ENCODE measurements at regions not wholly inside any gene's neighbourhood (a gene's known extent, or its start where the extent isn't known, plus 50 kb on each side); places are given as distances from the start of the nearest gene placed in this dataset.

DNA sequence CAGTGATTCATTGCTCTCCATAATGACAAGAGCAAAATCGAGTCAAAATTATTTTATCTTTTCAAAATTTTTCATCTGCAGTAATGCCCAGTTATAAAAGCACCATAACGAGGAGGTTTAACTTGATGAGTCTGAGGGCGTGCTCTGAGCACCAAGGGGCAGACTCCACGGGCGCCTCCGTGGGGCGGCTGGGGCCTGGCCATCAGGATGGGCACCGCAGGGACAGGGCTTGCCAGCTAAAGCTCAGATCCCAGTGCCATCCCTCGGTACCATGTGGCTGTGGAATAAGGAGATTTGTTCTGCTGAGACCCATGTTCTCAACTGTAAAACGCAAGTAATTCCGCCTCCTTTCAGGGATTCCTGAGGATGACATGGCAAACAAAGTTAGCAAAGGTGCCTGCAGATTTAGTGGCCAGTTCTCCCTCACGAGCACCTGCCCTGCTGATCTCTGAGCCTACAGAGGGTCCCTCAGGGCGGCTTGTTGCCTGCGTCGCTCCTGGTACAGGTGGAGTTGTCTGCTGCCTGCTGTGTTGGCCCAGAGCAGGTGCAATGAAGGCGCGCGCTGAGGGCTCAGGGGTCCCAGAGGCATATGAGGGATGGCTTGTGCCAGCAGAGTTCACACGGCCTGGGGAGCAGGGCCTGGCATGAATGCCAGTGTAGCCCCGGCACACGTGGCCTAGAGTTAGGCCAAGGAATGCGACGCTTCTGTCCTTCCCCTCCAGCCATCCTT, 584.4 kb downstream of the TCERG1L start:
- Histone ChIP-seq H3K27me3 (no peaks in the 10 kb centered on the region), H3K27ac (no peak overlapping the region), H3K9me3 (no peaks in the 10 kb centered on the region), H3K4me1 (ENCODE audit: insufficient read depth) (no peaks in the 10 kb centered on the region), H3K4me3 (no peak overlapping the region), H3K36me3 (no peaks in the 10 kb centered on the region)
- TF ChIP-seq POLR2A (IDR thresholded peaks at IDR 0.05) (no peak), EP300 (IDR thresholded peaks at IDR 0.05) (no peak), CTCF (IDR thresholded peaks at IDR 0.05) (no peak)
- intact Hi-C loops (cut with DNase I): no loop called here
- WGBS, 3 donors: 79 to 83% (median 82%) methylated on average over 23 of the region's 23 CpGs
- no peak for DNase-seq

DNA sequence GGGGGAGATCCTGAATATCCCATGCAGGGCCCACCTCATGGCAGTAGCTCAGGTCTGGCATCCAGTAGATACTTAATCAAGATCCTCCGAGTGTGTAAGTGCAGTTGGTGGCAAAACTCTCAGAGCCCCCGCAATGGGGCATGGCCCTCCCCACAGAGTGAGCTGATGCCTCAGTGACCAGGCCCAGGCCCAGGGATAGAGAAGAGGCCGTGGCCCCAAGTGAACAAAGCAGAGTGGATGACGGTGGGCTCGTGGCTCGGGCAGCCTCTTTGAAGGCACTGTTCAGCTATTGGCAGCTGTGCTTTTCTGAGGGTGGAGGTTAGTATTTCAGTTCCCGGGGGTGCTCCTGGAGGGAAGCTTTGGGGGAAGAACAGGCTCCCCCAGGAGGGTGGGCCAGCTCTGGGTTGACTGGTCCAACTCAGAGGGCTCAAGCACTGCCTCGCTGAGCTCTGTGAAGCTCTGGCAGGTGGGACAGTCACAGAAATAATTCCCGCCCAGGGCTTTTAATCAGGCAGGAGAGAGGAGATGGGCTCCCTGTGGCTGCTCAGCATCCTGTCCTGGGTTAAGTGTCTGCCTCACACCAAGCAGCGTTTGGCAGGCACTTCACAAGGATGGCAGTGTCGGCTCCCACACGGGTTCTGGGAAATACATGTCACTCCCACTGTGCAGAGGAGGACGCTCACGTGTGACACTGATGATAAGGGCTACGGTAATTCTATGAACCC, 583.6 kb downstream of the TCERG1L start:
- TF ChIP-seq CTCF (IDR thresholded peaks at IDR 0.05): no peak
- TF ChIP-seq EP300 (IDR thresholded peaks at IDR 0.05): no peak
- TF ChIP-seq POLR2A (IDR thresholded peaks at IDR 0.05): no peak
- no peaks in the 10 kb centered on the region for H3K36me3 ChIP-seq
- H3K4me1 ChIP-seq (ENCODE audit: insufficient read depth): no peaks in the 10 kb centered on the region
- H3K4me3 ChIP-seq: no peak overlapping the region
- no peaks in the 10 kb centered on the region for H3K9me3 ChIP-seq
- intact Hi-C loops (cut with DNase I): no loop called here
- H3K27ac ChIP-seq: no peak overlapping the region
- H3K27me3 ChIP-seq: no peaks in the 10 kb centered on the region
- 52 to 58% (median 52%) methylated on average over 15 of the region's 15 CpGs for WGBS, 3 donors
- DNase-seq: no peak

- no peaks in the 10 kb centered on the region for H3K9me3 ChIP-seq
- no peak for DNase-seq
- H3K27me3 ChIP-seq: no peaks in the 10 kb centered on the region
- 53 to 73% (median 72%) methylated on average over 21 to 23 of the region's 23 CpGs for WGBS, 3 donors
- H3K4me3 ChIP-seq: no peak overlapping the region
- H3K27ac ChIP-seq: no peak overlapping the region
- no peaks in the 10 kb centered on the region for H3K36me3 ChIP-seq
- TF ChIP-seq EP300 (IDR thresholded peaks at IDR 0.05) (no peak), POLR2A (IDR thresholded peaks at IDR 0.05) (no peak), CTCF (IDR thresholded peaks at IDR 0.05) (no peak)
- no peaks in the 10 kb centered on the region for H3K4me1 ChIP-seq (ENCODE audit: insufficient read depth)
- intact Hi-C loops (cut with DNase I): no loop called here
Observed at GRCh38 chr10:130728531-130729215, 582.8 kb downstream of the TCERG1L start.

DNA sequence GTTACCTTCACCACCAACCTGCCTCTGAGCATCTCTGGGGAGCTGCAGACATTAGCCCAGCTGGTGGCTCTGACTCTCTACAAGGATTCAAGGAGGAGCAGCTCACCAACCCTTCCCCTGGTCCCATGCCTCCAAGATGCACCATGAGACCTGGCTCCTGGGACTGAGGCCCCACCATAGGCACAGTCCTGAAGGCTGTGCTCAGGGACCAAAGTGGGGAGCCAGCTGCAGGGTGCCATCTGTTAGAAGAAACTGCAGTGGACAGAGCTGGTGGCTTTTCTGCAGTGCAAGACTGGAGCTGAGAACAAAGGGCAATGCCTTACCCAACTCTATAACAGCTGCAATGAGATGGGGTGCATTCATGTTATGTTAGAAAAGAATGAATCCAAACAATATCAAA, 581.6 kb downstream of the TCERG1L start:
- Histone ChIP-seq H3K9me3 (no peaks in the 10 kb centered on the region), H3K36me3 (no peaks in the 10 kb centered on the region), H3K4me3 (no peak overlapping the region), H3K4me1 (ENCODE audit: insufficient read depth) (no peaks in the 10 kb centered on the region), H3K27ac (no peak overlapping the region), H3K27me3 (no peaks in the 10 kb centered on the region)
- TF ChIP-seq POLR2A (IDR thresholded peaks at IDR 0.05): no peak
- TF ChIP-seq EP300 (IDR thresholded peaks at IDR 0.05): no peak
- no peak for TF ChIP-seq CTCF (IDR thresholded peaks at IDR 0.05)
- intact Hi-C loops (cut with DNase I): no loop called here
- DNase-seq: no peak

Data from ovary (tissue), 7 donors.